D721Med (cell line): ENCODE measurements at regions not wholly inside any gene's neighbourhood (a gene's known extent, or its start where the extent isn't known, plus 50 kb on each side); places are given as distances from the start of the nearest gene placed in this dataset.
"Not testable (repeated sequence)": the region's sequence is repeated elsewhere in the genome, so short reads cannot be mapped to it uniquely, and the experiment has no call there.

Source experiments
- DNase-seq: peaks from one replicate; pipeline ENCODE4 v3.0.0; 2011; ENCODE audit warnings: low spot score; ENCODE audit not compliant: insufficient read length
- FAIRE-seq: peaks from 2 replicates; lab custom pipeline; 2011; peaks lifted over from hg19 to GRCh38; lab: Jason Lieb, UNC
- TF ChIP-seq, protein P1 (sequence below): IDR thresholded peaks from 2 replicates; pipeline ENCODE4 v1.5.1; 2012; ENCODE audit warnings: mild to moderate bottlenecking, control low read depth; ENCODE audit not compliant: insufficient read depth; ENCODE audit errors: missing control alignments

DNA sequence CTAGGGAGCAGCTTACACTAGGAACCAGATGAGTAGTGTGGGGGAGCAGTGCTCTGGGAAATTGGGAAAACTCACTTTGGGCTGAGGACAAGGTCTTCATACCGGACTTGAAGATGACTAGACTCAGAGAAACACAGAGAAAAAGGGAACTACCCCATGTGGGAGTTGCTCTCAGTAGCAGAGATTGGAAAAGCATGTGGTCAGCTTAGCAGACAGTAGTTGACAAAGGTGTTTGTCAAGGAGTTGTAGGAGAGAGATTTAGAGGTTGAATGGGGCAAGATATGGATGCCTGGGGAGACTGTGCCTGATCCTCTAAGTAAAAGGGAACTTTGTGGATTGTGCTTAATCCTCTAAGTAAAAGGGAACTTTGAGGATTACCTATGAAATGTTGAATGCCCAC is 194.5 kb upstream of the COX10 start:
- DNase-seq (no peak), FAIRE-seq (no peak)
- TF ChIP-seq, protein P1, sequence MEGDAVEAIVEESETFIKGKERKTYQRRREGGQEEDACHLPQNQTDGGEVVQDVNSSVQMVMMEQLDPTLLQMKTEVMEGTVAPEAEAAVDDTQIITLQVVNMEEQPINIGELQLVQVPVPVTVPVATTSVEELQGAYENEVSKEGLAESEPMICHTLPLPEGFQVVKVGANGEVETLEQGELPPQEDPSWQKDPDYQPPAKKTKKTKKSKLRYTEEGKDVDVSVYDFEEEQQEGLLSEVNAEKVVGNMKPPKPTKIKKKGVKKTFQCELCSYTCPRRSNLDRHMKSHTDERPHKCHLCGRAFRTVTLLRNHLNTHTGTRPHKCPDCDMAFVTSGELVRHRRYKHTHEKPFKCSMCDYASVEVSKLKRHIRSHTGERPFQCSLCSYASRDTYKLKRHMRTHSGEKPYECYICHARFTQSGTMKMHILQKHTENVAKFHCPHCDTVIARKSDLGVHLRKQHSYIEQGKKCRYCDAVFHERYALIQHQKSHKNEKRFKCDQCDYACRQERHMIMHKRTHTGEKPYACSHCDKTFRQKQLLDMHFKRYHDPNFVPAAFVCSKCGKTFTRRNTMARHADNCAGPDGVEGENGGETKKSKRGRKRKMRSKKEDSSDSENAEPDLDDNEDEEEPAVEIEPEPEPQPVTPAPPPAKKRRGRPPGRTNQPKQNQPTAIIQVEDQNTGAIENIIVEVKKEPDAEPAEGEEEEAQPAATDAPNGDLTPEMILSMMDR: no peak

DNA sequence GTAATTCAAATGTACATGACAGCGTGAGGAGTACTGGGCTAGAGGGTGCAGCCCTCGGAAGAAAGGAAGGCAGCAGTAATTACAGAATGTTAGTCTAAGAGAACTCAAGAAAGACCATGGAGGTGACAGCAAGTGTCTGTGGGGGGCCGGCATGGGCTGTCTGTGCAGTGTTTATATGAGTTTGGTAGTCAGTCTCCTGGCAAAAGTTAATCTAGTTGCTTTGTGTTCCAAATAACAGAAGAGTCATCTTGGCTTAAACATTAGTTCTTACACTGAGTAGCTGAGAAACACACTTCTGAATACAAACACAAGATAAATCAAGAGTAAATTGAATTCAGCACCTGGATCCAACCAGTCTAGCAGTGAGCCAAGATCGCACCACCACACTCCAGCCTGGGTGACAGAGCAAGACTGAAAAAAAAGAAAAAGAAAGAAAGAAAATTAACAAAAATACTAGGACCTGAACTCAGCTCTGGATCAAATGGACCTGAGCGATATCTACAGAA is 189.3 kb upstream of the COX10 start:
- DNase-seq (no peak), FAIRE-seq (no peak)
- TF ChIP-seq, protein P1: no peak

- DNase-seq (no peak), FAIRE-seq (no peak)
- TF ChIP-seq, protein P1: no peak
These were observed 185.6 kb upstream of the COX10 start for GRCh38 chr17:13883659-13884058.

- TF ChIP-seq, protein P1: no peak
- DNase-seq (no peak), FAIRE-seq (no peak)
These were observed 185.0 kb upstream of the COX10 start for GRCh38 chr17:13884347-13884746.

GRCh38 chr17:13885550-13885949 is 183.8 kb upstream of the COX10 start:
- DNase-seq: no peak
- no peak for FAIRE-seq
- TF ChIP-seq, protein P1: no peak

DNA sequence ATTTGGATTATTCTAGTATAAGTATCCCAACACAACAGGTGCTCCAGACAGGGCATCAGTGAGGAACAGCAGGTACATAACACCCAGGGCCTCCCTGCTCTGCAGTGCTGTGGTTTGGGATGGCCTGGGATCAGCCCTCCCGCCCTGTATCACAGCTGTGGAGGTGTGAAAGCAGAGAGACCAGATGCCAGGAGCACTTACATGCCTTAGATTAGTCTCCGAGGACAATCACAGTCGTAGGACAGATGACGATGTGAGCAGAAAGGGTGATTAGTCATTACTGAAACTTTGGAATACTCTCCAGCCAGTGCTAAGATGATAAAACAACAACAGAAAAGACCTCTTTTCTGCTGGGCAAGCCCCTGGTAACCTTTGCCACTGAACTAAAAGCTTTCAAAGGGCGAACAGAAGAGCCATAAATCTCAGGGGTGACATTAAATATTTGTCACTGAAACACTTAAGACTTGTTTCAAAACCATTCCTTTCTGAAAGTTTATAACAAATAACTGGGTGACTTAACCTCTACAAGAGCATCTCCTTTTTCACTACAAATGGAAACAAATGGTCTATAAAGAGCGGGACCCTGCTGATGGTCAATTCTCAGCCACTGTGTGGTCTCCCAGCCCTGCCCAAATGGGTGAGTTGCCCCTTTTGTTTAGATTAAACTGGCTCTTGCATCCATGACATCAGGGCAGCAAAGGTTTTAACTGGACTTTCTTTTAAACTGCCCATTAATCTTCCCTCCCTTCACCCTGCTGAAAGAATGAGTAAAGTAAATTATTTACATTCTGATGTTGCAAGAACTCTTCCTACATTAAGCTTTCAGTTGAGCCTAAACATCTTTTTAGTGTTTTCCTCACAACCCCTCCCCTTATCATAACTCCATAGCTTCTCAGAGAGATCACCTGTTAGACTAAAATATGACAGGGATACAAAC is 183.1 kb upstream of the COX10 start:
- FAIRE-seq (no peak), DNase-seq (no peak)
- TF ChIP-seq, protein P1: no peak

DNA sequence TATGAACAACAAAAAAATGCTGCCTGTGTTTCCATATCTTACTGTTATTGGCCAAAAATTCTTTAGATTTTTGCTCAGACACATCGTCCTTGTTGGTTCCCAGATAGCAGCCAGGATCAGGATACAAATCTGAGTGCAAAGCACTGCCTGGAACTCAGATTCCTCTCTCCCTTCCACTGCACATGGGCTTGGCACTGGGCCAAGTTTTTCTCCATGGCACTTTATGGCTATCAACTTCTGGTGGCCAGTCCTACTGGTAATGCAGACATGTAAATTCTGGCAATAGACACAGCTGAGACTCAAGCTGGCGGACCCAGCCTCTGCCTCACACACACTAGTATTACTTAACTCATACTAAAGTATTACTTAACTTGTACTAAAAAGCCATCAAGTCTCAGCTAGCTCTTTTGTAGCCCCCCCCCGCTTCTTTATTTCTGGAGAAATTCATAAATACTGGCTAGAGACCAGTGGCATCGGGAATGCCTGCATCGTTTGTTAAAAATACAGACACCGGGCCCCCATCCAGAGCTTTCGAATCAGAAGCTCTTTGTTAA is 181.2 kb upstream of the COX10 start:
- FAIRE-seq (no peak), DNase-seq (no peak)
- TF ChIP-seq, protein P1: no peak

GRCh38 chr17:13908971-13909370 is 160.3 kb upstream of the COX10 start:
- not testable (repeated sequence) for FAIRE-seq

More at GRCh38 chr17:13908971-13909370, 160.3 kb upstream of the COX10 start:
- DNase-seq: not testable (repeated sequence)
